ENCODE measurements at regions not wholly inside any gene's neighbourhood (a gene's known extent, or its start where the extent isn't known, plus 50 kb on each side); places are given as distances from the start of the nearest gene placed in this dataset.

DNA sequence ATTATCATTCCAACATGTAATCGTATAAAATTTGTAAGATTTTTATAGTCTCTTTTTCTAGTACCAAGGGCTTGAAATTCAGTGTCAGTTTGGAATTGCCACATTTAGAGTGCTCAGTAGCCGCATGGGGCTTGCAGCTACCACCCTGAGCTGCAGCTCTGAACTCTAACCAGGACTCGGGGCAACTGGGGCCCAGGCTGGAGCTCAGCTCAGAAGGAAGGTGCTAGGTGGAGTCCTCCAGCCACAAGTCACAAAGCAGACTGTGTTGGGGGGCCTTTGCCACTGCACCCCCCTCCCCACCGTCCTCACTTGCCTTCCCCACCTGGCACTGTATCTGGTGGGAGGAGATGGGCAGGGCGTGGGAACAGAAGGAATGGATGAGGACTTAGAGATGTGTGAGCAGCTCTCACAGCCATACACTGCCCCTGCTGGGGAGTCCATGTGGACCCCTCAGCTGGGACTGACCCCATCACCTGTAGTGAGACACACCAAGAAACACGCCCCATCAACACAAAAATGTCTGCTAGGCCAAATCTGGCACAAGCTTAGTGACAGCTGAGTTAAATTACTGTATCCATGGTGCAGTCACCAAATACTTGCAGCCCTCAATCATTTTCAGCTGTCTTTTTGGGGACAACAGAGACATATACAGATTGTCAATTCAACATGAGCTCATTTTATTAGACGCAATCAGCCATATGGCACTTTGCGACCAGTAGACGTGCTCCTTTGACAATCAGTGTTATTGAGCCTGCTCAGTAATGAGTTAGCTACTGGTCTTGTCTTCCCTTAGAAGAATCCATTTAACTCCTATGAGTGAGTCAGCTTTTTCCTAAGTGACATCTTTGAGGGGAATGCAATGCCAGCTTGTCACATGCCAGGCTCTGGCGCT, 241.7 kb upstream of the RAB4A start:
- no peak for TF ChIP-seq EZH2 (IDR thresholded peaks at IDR 0.05; ENCODE audit: borderline replicate concordance, insufficient read depth, low read length, poor library complexity, severe bottlenecking)
- TF ChIP-seq, protein P1, sequence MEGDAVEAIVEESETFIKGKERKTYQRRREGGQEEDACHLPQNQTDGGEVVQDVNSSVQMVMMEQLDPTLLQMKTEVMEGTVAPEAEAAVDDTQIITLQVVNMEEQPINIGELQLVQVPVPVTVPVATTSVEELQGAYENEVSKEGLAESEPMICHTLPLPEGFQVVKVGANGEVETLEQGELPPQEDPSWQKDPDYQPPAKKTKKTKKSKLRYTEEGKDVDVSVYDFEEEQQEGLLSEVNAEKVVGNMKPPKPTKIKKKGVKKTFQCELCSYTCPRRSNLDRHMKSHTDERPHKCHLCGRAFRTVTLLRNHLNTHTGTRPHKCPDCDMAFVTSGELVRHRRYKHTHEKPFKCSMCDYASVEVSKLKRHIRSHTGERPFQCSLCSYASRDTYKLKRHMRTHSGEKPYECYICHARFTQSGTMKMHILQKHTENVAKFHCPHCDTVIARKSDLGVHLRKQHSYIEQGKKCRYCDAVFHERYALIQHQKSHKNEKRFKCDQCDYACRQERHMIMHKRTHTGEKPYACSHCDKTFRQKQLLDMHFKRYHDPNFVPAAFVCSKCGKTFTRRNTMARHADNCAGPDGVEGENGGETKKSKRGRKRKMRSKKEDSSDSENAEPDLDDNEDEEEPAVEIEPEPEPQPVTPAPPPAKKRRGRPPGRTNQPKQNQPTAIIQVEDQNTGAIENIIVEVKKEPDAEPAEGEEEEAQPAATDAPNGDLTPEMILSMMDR (IDR thresholded peaks at IDR 0.05; ENCODE audit: poor library complexity, severe bottlenecking): no peak
- TF ChIP-seq, protein P2, sequence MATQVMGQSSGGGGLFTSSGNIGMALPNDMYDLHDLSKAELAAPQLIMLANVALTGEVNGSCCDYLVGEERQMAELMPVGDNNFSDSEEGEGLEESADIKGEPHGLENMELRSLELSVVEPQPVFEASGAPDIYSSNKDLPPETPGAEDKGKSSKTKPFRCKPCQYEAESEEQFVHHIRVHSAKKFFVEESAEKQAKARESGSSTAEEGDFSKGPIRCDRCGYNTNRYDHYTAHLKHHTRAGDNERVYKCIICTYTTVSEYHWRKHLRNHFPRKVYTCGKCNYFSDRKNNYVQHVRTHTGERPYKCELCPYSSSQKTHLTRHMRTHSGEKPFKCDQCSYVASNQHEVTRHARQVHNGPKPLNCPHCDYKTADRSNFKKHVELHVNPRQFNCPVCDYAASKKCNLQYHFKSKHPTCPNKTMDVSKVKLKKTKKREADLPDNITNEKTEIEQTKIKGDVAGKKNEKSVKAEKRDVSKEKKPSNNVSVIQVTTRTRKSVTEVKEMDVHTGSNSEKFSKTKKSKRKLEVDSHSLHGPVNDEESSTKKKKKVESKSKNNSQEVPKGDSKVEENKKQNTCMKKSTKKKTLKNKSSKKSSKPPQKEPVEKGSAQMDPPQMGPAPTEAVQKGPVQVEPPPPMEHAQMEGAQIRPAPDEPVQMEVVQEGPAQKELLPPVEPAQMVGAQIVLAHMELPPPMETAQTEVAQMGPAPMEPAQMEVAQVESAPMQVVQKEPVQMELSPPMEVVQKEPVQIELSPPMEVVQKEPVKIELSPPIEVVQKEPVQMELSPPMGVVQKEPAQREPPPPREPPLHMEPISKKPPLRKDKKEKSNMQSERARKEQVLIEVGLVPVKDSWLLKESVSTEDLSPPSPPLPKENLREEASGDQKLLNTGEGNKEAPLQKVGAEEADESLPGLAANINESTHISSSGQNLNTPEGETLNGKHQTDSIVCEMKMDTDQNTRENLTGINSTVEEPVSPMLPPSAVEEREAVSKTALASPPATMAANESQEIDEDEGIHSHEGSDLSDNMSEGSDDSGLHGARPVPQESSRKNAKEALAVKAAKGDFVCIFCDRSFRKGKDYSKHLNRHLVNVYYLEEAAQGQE (IDR thresholded peaks at IDR 0.05; ENCODE audit: borderline replicate concordance): no peak
- TF ChIP-seq POLR2AphosphoS5 (IDR thresholded peaks at IDR 0.05): no peak
- TF ChIP-seq TAF1 (IDR thresholded peaks at IDR 0.05; ENCODE audit: low read depth): no peak
- no peak for TF ChIP-seq EP300 (conservative IDR thresholded peaks at IDR 0.05; ENCODE audit: poor library complexity, severe bottlenecking)
- TF ChIP-seq SMC3 (conservative IDR thresholded peaks at IDR 0.05; ENCODE audit: poor library complexity): no peak
- TF ChIP-seq RAD21 (conservative IDR thresholded peaks at IDR 0.05): no peak
- no peak for TF ChIP-seq MXI1 (conservative IDR thresholded peaks at IDR 0.05; ENCODE audit: poor library complexity, severe bottlenecking)
